ENCODE measurements at regions not wholly inside any gene's neighbourhood (a gene's known extent, or its start where the extent isn't known, plus 50 kb on each side); places are given as distances from the start of the nearest gene placed in this dataset.
A peak's percentile ranks its signal among the peaks of the same experiment; 100 is the strongest.

DNA sequence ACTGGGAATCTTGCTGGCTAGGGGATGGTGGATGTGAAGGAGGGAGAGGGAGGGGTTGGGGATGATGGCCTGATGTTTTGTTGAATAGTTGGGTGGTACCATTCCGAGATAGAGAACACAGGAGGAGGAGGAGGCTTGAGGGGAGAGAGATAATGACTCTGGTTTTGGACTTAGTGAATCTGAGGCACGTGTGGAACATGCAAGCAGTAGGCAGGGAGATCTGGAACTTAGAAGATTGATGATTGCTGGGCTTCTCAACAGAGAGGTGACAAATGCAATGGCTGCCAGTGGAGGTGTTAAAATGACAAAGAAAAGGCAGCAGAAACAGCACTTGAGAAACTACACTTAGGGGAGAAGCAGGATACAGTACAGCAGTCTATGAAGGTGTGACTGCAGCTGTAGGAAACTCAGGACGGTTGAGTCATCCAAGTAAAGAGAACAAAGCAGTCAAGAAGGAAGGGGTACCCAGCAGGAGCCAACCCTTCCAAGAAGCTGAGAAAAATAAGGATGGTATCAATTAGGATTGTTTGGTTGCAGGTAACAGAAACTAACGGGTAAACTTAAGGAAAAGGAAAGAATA lies 186.8 kb upstream of the FOXN2 start:
- TF ChIP-seq, protein P1, sequence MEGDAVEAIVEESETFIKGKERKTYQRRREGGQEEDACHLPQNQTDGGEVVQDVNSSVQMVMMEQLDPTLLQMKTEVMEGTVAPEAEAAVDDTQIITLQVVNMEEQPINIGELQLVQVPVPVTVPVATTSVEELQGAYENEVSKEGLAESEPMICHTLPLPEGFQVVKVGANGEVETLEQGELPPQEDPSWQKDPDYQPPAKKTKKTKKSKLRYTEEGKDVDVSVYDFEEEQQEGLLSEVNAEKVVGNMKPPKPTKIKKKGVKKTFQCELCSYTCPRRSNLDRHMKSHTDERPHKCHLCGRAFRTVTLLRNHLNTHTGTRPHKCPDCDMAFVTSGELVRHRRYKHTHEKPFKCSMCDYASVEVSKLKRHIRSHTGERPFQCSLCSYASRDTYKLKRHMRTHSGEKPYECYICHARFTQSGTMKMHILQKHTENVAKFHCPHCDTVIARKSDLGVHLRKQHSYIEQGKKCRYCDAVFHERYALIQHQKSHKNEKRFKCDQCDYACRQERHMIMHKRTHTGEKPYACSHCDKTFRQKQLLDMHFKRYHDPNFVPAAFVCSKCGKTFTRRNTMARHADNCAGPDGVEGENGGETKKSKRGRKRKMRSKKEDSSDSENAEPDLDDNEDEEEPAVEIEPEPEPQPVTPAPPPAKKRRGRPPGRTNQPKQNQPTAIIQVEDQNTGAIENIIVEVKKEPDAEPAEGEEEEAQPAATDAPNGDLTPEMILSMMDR (conservative IDR thresholded peaks at IDR 0.05; ENCODE audit: control insufficient read depth, insufficient read depth, low read depth, low read length): no peak
- no peak for DNase-seq (ENCODE audit: low read depth)
- no peak overlapping the region for H3K4me3 ChIP-seq (ENCODE audit: control insufficient read depth, low read depth, low read length)

DNA sequence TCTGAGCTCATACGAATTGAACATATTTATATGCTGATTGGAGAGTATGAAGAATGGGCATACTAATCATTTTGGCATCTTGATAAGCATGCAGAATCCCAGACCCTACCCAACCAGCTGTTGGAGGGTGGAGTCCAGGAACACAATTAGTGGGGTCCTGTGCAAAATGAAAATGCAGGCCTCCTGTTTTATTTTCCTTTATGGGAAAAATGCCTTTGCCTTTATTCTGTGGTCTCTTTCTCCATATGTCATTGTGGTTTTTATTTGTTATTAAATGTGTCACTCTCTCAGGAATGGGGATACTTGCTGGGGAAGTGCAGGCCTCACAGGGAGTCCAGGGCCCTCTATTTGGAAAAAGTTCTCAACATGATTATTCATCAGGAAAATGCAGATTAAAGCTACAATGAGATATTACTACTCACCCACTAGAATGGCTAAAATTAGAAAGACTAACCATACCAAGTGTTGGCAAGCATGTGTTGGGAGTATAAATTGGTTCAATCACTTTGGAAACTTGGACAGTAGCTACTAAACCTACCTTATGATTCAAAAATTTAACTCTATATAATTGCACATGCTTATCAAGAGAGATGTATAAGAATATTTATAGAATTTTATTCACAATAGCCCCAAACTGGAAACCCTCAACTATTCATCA lies 185.1 kb upstream of the FOXN2 start:
- no peak overlapping the region for H3K4me3 ChIP-seq (ENCODE audit: control insufficient read depth, low read depth, low read length)
- peak; percentile 35 for DNase-seq (ENCODE audit: low read depth)
- TF ChIP-seq, protein P1 (conservative IDR thresholded peaks at IDR 0.05; ENCODE audit: control insufficient read depth, insufficient read depth, low read depth, low read length): no peak

DNA sequence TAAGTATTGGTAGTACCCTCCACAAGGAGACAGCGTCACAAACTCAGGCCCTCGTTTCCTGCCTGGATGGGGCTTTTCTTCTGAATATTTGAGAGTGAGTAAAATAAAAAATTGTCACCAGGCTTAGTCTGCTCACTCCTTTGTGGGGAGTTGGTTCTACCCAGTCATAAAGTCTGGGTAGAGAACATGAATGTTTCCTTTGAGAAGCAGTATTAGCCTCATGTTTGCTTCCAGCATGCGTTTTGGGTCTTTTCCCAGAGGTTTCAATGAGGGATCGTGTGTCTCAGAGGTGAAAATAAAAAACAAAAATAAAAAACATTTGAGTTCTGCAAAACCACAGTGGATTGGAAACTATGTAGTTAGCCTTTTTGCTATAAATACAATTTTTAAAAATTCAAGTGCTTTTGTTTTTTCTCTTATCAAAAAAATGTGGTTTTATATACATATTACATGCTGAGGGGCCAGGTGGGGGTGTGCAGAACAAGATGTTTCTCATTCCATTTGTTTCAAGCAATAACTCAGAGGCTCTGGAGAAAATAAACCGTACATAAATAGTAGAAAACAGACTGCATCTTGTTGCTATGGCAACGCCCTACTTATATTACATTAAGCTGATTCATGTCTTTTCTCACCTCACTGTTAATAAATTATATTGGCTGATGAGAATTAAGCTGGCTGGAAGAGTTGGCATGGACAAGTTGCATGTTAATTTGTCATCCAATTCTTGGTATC lies 182.8 kb upstream of the FOXN2 start:
- no peak overlapping the region for H3K4me3 ChIP-seq (ENCODE audit: control insufficient read depth, low read depth, low read length)
- TF ChIP-seq, protein P1 (conservative IDR thresholded peaks at IDR 0.05; ENCODE audit: control insufficient read depth, insufficient read depth, low read depth, low read length): no peak
- peak; percentile 70 for DNase-seq (ENCODE audit: low read depth)

DNA sequence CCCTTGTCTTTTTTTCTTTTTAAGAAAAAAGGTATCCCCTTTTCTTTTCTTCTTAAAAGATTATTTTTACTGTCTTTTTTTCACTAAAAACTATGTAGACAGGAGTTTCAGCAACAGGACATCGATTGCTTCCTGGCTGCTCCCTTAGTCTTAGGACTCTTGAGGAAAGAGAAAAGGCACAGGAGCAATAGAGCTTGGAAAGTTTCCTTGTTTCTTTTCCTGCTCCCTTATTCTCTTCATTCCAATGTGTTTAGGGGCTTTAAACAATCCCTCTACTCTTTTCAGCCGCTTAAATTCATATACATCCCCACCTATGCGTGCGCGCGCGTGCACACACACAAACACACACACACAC lies 182.2 kb upstream of the FOXN2 start:
- H3K4me3 ChIP-seq (ENCODE audit: control insufficient read depth, low read depth, low read length): no peak overlapping the region
- TF ChIP-seq, protein P1 (conservative IDR thresholded peaks at IDR 0.05; ENCODE audit: control insufficient read depth, insufficient read depth, low read depth, low read length): no peak
- no peak for DNase-seq (ENCODE audit: low read depth)

DNA sequence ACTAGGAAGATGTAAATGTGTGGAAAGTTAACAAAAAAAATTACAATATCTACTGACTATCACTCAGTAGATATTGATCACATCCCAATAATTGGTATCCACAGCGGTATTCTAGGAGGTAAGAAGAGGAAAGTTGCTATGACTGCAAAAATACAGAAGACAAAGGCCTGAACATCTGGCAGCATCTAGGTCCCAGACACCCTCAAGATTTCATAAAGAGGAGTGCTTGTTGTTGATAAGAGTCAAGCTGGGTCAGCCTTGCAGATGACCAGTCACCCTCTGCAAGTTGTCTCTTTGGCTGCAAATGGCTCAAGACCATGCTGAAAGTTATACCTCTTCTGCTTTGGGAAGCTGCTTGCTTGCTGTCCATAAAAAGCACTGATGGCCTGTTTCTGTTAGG lies 179.8 kb upstream of the FOXN2 start:
- no peak for DNase-seq (ENCODE audit: low read depth)
- no peak overlapping the region for H3K4me3 ChIP-seq (ENCODE audit: control insufficient read depth, low read depth, low read length)
- TF ChIP-seq, protein P1 (conservative IDR thresholded peaks at IDR 0.05; ENCODE audit: control insufficient read depth, insufficient read depth, low read depth, low read length): no peak

DNA sequence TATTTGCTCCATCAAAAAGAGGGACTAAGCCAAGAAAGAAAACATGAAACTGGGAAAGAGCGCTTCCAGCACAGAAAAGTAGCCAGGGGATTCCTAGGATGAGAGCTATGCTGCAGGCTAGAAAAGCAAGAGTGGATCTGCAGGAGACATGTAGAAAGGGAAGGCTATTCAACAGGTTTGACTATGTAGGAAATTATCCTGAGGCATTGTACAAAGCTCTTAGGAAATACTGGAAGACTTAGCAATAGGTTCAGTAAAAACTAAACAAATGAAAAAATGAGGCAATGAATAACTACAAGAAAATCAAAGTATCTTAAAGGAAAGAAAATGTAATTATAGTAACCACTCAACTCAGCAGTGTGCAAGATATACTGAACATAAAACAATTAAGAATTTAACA lies 178.7 kb upstream of the FOXN2 start:
- DNase-seq (ENCODE audit: low read depth): no peak
- H3K4me3 ChIP-seq (ENCODE audit: control insufficient read depth, low read depth, low read length): no peak overlapping the region
- TF ChIP-seq, protein P1 (conservative IDR thresholded peaks at IDR 0.05; ENCODE audit: control insufficient read depth, insufficient read depth, low read depth, low read length): no peak

Measured in fibroblast of mammary gland (primary cell).